HG03460 (cell line): ENCODE measurements at regions not wholly inside any gene's neighbourhood (a gene's known extent, or its start where the extent isn't known, plus 50 kb on each side); places are given as distances from the start of the nearest gene placed in this dataset.

ENCODE experiments used
- ATAC-seq: cut with Tn5 transposase; IDR thresholded peaks from one replicate; pipeline ENCODE4 v1.9.1; 2021; ENCODE audit not compliant: unreplicated experiment

GRCh38 chr3:43892526-43892925, 201.8 kb downstream of the ABHD5 start:
- ATAC-seq = peak; percentile 71

GRCh38 chr3:43893727-43894126, 203.0 kb downstream of the ABHD5 start:
- no peak for ATAC-seq

GRCh38 chr3:43894176-43895049, 203.7 kb downstream of the ABHD5 start:
- ATAC-seq = no peak

DNA sequence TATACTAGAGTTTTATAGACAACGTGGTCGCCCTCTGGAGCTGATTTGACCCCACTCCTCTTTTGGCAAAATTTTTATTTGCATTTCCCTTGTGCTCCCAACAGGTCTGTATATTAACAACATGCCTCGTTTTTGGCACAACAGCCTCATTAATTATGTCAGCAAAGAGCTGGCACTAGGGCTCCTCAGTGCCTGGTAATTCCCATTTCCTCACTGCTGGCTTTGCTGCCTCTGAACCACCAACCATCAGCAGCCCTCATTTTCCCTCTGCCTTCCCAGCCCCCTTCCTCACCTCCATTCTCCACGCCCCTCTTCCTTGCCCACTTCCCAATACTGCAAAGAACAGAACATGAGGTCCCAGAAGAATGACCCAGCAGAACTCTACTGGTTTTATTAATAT, 204.8 kb downstream of the ABHD5 start:
- no peak for ATAC-seq

GRCh38 chr3:43902415-43902814, 211.7 kb downstream of the ABHD5 start:
- ATAC-seq = no peak

- ATAC-seq = no peak
These were observed 214.4 kb downstream of the ABHD5 start for GRCh38 chr3:43905157-43905556.

GRCh38 chr3:43906849-43907507, 216.2 kb downstream of the ABHD5 start:
- peak; percentile 27 for ATAC-seq

- peak; percentile 97 for ATAC-seq
These were observed 216.7 kb downstream of the ABHD5 start for GRCh38 chr3:43907508-43907858.

- ATAC-seq = no peak
These were observed 217.7 kb downstream of the ABHD5 start for GRCh38 chr3:43908456-43908855.

- no peak for ATAC-seq
These were observed 218.4 kb downstream of the ABHD5 start for GRCh38 chr3:43909149-43909548.

- no peak for ATAC-seq
These were observed 220.0 kb downstream of the ABHD5 start for GRCh38 chr3:43910750-43911149.

DNA sequence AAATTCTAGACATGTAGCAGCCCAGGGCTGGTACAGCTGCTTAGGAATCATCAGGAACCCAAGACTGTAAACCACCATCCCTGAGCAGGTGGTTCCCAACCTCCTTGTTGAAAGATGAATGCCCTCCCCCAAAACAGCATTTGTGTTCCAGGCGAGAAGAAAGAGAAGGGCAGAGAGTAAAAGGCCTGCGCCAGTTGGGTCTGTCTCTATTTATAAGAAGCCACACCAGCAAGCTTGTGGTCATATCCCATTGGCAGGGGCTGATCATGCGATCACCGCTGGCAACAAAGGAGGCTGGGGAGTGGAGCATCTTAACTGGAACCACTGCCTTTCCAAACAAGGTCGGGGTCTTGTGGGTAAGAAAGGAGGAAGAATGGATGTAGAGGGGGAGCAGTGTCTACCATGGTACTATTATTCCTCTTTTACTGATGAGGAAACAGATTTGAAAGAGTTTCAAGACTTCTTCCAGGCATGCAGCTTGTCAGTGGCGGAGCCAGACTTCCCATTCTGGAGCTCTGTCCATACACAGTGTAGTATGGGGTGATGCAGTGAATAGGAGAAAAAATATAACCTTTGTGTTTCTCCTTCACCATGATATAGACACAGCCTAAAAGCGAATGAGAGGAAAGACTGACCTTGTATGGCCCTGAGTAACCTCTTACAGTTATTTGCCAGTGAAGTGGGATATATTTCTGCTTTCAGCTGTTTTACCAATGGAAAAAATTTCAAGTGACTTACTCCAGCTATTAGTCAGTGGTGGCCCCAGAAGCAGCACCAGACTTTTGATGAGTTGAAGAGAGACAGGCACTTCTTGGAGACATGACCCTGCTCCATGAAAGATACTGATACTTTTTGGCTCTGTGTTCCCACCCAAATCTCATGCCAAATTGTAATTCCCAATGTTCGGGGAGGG, 222.6 kb downstream of the ABHD5 start:
- no peak for ATAC-seq

- no peak for ATAC-seq
These were observed 223.5 kb downstream of the ABHD5 start for GRCh38 chr3:43914269-43914668.

DNA sequence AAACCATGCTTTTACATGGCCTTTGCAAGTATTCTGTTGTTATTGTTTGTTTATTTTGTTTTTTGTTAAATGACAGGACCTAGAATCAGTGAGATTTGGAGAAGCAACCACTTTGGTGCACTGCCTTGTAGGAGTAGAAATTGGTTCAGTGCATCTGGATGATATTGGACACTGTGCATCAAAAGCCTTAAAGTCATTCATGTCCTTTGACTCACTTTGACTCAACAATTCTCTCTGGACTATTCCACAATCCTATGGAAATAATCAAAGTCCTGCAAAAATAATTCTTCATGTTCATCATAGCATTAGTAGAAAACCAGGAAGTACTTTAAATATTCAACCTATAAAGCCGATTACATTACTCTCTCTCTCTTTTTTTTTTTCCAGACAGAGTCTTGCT, 224.8 kb downstream of the ABHD5 start:
- ATAC-seq = no peak

GRCh38 chr3:43917361-43917760, 226.6 kb downstream of the ABHD5 start:
- no peak for ATAC-seq

GRCh38 chr3:43919029-43919428, 228.3 kb downstream of the ABHD5 start:
- no peak for ATAC-seq

DNA sequence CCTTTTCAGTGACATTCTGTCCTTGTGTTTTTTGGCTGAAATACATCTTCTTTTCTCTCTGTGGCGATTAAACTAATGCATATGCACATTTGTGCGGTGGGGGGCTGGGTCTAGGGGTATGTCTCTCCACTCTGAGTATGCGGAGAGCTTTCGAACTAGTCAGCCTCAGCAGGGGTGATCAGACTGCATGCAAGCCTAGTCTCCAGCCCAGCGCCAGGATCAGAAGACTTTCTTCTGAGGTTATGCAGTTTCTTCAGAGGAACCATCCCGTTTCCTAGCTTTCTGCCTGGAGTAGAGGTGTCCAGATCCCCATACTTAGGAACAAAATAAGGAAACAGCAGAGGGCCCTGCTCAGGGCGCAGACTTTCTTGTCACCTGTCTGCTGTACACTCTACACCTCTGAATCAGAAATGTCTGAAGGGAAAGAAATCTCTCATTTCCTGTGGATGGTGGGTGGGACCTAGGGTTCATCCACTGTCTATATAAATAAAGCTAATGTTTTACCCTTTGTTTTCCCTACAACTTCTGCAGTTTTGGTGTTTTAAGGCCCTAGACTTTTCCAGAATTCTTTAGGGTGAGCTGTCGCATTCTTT, 230.4 kb downstream of the ABHD5 start:
- ATAC-seq = no peak

DNA sequence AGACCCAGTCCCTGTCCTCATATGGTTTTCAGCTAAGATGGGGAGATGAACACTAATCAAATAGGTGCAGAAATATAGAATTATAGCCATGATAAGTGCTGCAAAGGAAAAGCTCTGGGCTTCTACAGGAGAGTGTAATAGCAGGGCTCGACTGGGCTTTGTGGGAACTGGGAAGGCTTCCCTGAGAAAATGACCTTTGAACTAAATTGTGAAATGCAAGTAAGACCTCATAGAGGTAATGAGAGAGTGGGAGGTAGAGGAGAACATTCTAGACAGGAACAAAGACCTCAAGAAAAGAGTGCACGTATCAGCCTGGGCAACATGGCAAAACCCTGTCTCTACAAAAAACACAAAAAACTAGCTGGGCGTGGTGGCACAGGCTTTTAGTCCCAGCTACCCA, 231.6 kb downstream of the ABHD5 start:
- no peak for ATAC-seq

- no peak for ATAC-seq
These were observed 232.6 kb downstream of the ABHD5 start for GRCh38 chr3:43923104-43923882.

DNA sequence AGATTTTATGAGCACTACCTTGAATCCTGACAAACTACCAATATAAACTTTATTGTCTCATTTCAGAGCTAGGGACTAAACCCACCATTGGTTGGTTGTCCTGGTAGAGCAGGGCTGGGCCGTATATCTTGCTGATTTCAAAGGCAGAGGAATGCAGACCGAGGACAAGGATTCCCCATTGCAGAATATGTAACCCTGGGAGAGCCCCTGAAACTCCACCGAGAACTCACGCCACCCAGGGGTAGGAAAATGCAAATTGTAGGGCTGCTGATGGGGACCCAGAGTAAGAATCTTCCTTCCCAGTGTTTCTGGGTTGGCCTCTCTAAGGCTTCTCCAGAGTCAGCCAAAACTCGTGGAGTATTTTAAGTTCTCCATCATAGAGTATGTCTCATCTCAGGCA, 235.3 kb downstream of the ABHD5 start:
- ATAC-seq = no peak
